ENCODE measurements at regions not wholly inside any gene's neighbourhood (a gene's known extent, or its start where the extent isn't known, plus 50 kb on each side); places are given as distances from the start of the nearest gene placed in this dataset.
"Not testable (repeated sequence)": the region's sequence is repeated elsewhere in the genome, so short reads cannot be mapped to it uniquely, and the experiment has no call there.

GRCh38 chr12:45490232-45490881 lies 239.1 kb upstream of the ARID2 start:
- DNase-seq, result no peak
- TF ChIP-seq GATA1 (IDR thresholded peaks at IDR 0.05; ENCODE audit: low read depth, low read length) (no peak), POLR2A (IDR thresholded peaks at IDR 0.05; ENCODE audit: low read length) (no peak)

- TF ChIP-seq POLR2A (IDR thresholded peaks at IDR 0.05; ENCODE audit: low read length), result no peak
- TF ChIP-seq GATA1 (IDR thresholded peaks at IDR 0.05; ENCODE audit: low read depth, low read length), result no peak
- no peak for DNase-seq
Observed at GRCh38 chr12:45494279-45494678, 235.2 kb upstream of the ARID2 start.

GRCh38 chr12:45498645-45499044 lies 230.9 kb upstream of the ARID2 start:
- no peak for DNase-seq
- TF ChIP-seq GATA1 (IDR thresholded peaks at IDR 0.05; ENCODE audit: low read depth, low read length) (no peak), POLR2A (IDR thresholded peaks at IDR 0.05; ENCODE audit: low read length) (no peak)

DNA sequence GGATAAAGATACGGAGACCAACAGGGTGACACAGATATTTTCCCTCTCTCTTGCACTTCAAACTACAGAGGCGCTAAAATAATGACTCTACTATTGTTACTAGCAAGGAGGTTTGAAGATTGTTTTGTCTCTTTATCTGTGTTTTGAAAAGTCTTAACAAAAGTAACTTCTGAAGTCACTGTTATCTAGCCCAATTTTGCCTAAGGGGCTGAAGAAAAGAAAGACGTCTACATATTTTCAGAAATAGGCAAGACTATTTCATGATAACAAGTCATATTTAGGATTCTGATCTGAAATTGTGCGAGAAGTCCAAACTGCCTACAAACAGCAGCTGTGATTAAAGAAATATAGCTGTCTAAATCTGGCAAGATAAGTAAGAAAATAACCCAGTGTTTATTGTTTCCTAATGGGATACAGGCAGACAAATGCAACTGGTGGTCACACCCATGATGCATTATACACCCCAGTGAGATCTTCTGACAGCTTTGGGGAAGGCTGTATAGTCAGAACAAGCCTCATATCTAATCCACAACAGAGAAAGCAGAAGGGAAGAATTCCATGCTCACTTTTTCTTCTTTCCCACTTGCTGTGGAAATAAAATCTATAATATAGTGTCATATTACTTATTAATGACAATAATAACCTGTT lies 226.9 kb upstream of the ARID2 start:
- no peak for TF ChIP-seq POLR2A (IDR thresholded peaks at IDR 0.05; ENCODE audit: low read length)
- TF ChIP-seq GATA1 (IDR thresholded peaks at IDR 0.05; ENCODE audit: low read depth, low read length), result no peak
- DNase-seq, result no peak

GRCh38 chr12:45503899-45504298 lies 225.6 kb upstream of the ARID2 start:
- no peak for DNase-seq
- TF ChIP-seq GATA1 (IDR thresholded peaks at IDR 0.05; ENCODE audit: low read depth, low read length) (no peak), POLR2A (IDR thresholded peaks at IDR 0.05; ENCODE audit: low read length) (no peak)

DNA sequence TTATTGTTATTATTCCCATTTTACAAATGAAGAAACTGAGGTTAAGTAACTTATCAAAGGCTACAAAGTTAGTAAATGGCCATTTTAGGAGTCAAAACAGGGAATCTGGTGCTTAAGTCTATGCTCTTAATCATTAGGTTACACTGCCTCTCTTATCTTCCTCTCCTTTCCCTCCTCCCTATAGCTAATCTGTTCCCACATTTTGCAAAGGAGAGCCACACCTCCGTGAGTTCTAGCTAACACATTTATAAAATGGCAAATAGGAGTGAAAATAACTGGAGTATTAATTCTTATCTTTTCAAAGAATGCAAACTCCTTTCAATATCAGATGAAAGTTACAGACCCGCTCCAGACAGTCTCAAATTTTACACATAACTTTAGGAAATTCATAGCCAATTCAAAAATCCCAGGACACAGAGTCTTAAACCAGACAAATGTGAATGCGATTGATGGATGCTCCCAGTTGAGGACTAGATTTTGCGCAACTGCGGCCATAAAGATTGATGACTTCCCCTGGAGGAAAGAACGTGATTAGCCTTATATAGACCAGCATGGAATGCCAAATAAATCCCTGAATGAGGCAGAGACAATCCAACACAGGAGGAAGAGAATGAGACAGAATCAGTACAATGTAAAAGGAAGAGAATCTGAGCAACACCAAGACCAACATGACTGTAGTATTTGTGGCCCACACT lies 225.0 kb upstream of the ARID2 start:
- DNase-seq, result peak; percentile 4 to 38
- TF ChIP-seq POLR2A (IDR thresholded peaks at IDR 0.05; ENCODE audit: low read length) (no peak), GATA1 (IDR thresholded peaks at IDR 0.05; ENCODE audit: low read depth, low read length) (no peak)

GRCh38 chr12:45509187-45509586 lies 220.3 kb upstream of the ARID2 start:
- TF ChIP-seq POLR2A (IDR thresholded peaks at IDR 0.05; ENCODE audit: low read length) (no peak), GATA1 (IDR thresholded peaks at IDR 0.05; ENCODE audit: low read depth, low read length) (no peak)
- no peak for DNase-seq

DNA sequence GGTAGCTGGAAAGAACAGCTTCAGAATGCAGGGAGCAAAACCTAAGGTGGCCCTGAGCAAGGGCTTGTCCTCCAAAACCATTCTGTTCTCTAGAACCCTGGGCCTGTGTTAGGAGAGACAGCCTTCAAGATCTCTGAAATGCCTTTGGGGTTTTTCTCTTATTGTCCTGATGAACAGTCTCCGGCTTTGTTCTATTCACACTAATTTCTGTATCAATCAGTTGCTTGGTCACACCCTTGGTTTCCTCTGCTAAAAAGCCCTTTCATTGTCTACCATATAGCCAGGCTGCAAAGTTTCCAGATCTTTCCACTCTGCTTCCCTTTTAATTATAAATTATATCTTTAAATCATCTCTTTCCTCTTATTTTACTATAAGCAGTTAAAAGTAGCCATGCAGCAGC lies 219.9 kb upstream of the ARID2 start:
- no peak for TF ChIP-seq POLR2A (IDR thresholded peaks at IDR 0.05; ENCODE audit: low read length)
- no peak for TF ChIP-seq GATA1 (IDR thresholded peaks at IDR 0.05; ENCODE audit: low read depth, low read length)
- no peak for DNase-seq

DNA sequence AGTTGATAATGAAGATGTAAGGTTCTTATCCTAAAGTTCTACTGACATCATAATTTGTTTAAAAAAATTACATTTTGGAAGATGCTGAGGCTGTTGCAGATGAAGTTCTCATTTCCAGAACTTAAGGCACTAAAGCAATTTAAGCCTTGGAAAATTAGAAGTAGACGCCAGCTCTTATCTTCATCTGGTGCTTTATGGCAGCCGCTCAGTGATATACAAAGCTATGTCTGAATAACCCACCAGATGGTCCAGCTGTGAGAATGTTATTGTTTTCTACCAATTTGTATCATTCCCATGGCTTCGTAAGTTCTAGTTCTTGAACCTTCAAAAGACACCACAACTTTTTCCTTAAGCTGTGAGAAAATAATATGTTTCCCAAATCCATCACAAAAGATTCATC lies 212.1 kb upstream of the ARID2 start:
- no peak for TF ChIP-seq GATA1 (IDR thresholded peaks at IDR 0.05; ENCODE audit: low read depth, low read length)
- no peak for TF ChIP-seq POLR2A (IDR thresholded peaks at IDR 0.05; ENCODE audit: low read length)
- no peak for DNase-seq

GRCh38 chr12:45518291-45519235 lies 210.9 kb upstream of the ARID2 start:
- TF ChIP-seq GATA1 (IDR thresholded peaks at IDR 0.05; ENCODE audit: low read depth, low read length) (no peak), POLR2A (IDR thresholded peaks at IDR 0.05; ENCODE audit: low read length) (no peak)
- DNase-seq, result no peak

- no peak for TF ChIP-seq POLR2A (IDR thresholded peaks at IDR 0.05; ENCODE audit: low read length)
- TF ChIP-seq GATA1 (IDR thresholded peaks at IDR 0.05; ENCODE audit: low read depth, low read length), result no peak
- no peak for DNase-seq
Observed at GRCh38 chr12:45522227-45522626, 207.3 kb upstream of the ARID2 start.

GRCh38 chr12:45526823-45527222 lies 202.7 kb upstream of the ARID2 start:
- DNase-seq, result not testable (repeated sequence)

GRCh38 chr12:45532113-45532512 lies 197.4 kb upstream of the ARID2 start:
- no peak for DNase-seq
- TF ChIP-seq POLR2A (IDR thresholded peaks at IDR 0.05; ENCODE audit: low read length), result no peak
- no peak for TF ChIP-seq GATA1 (IDR thresholded peaks at IDR 0.05; ENCODE audit: low read depth, low read length)

Data from erythroblast (primary cell).